ENCODE measurements at regions not wholly inside any gene's neighbourhood (a gene's known extent, or its start where the extent isn't known, plus 50 kb on each side); places are given as distances from the start of the nearest gene placed in this dataset.

GRCh38 chr14:103273145-103273744, 60.8 kb upstream of the EIF5 start:
- no peaks in the 10 kb centered on the region for H3K36me3 ChIP-seq (ENCODE audit: control insufficient read depth, insufficient read depth, low read length)

DNA sequence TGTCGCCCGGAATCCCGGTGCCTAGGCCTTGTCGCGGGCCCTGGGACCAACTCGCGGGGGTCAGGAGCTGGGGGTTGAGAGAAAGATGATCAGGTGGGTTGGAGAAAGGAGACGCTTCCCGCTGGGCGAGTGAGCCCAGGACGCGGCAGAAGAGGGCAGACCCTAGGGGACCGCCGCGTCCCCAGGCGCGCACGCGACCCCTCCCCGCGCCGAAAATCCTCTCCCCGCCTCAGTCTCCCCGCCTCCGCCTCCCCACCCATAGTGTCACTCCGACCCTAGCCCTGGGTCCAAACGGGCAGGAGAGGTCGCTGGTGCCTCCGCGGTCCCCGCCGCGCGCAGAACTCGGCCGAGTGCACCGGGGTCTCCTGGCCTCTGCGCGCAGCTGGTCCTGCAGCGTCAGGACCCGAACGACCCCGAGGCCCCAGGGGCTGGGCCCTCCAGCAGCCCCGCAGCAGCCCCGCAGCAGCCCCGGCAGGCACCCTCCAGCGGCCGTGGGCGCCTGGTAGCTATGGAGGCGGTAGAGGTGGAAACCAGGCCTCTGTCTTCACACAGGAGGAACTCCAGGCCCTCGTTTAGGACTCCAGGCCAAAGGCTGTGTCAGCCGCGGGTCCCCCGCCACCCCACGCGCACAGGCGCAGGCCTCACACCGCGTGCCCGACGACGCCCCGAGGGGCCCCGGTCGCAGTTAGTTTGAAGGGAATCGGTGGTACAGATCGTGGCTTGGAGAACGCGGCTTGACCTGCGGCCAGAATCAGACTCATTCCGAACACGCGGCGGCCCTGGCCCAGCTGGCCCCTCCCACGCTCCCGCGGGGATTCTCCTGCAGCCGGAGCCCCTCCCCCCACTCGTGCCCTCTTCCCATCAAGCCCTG, 60.1 kb upstream of the EIF5 start:
- FAIRE-seq (no peak), DNase-seq (ENCODE audit: low read depth) (no peak)
- H3K27me3 ChIP-seq (ENCODE audit: control insufficient read depth, insufficient read depth, low read length), result peaks cover 19% of the 10 kb centered on the region
- TF ChIP-seq CTCF (IDR thresholded peaks at IDR 0.05; ENCODE audit: insufficient read depth, low read length, severe bottlenecking), result no peak
- no peaks in the 10 kb centered on the region for H3K36me3 ChIP-seq (ENCODE audit: control insufficient read depth, insufficient read depth, low read length)
- no peak overlapping the region for H3K4me3 ChIP-seq (ENCODE audit: low read depth, low read length)

More at GRCh38 chr14:103273145-103273744, 60.8 kb upstream of the EIF5 start:
- no peak for TF ChIP-seq CTCF (IDR thresholded peaks at IDR 0.05; ENCODE audit: insufficient read depth, low read length, severe bottlenecking)
- H3K27me3 ChIP-seq (ENCODE audit: control insufficient read depth, insufficient read depth, low read length), result peaks cover 19% of the 10 kb centered on the region
- DNase-seq (ENCODE audit: low read depth), result no peak
- H3K4me3 ChIP-seq (ENCODE audit: low read depth, low read length), result peak overlapping the region; percentile 18
- no peak for FAIRE-seq

DNA sequence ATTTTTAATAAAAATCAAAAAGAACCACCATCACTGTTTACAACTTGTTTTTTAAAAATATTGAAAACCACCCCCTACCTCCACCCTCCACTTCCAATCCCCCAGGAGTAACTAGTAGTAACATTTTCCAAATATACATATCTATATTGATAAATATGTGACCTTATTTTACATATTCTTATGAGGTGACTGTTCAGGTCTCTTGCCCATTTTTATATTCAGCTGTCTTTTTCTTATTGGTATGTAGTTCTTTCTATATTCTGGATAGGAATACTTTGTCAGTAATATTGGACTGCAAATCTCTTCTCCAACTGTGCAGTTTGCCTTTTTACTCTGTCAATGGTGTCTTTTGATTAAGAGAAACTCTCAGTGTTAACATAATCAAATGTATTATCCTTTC, 59.0 kb upstream of the EIF5 start:
- Histone ChIP-seq H3K4me3 (ENCODE audit: low read depth, low read length) (no peak overlapping the region), H3K36me3 (ENCODE audit: control insufficient read depth, insufficient read depth, low read length) (no peaks in the 10 kb centered on the region), H3K27me3 (ENCODE audit: control insufficient read depth, insufficient read depth, low read length) (peaks cover 24% of the 10 kb centered on the region)
- no peak for TF ChIP-seq CTCF (IDR thresholded peaks at IDR 0.05; ENCODE audit: insufficient read depth, low read length, severe bottlenecking)
- no peak for DNase-seq (ENCODE audit: low read depth)
- no peak for FAIRE-seq

- TF ChIP-seq CTCF (IDR thresholded peaks at IDR 0.05; ENCODE audit: insufficient read depth, low read length, severe bottlenecking), result no peak
- DNase-seq (ENCODE audit: low read depth) (no peak), FAIRE-seq (no peak)
- Histone ChIP-seq H3K27me3 (ENCODE audit: control insufficient read depth, insufficient read depth, low read length) (peaks cover 24% of the 10 kb centered on the region), H3K36me3 (ENCODE audit: control insufficient read depth, insufficient read depth, low read length) (no peaks in the 10 kb centered on the region), H3K4me3 (ENCODE audit: low read depth, low read length) (no peak overlapping the region)
These were observed 56.1 kb upstream of the EIF5 start for GRCh38 chr14:103277931-103278330.

DNA sequence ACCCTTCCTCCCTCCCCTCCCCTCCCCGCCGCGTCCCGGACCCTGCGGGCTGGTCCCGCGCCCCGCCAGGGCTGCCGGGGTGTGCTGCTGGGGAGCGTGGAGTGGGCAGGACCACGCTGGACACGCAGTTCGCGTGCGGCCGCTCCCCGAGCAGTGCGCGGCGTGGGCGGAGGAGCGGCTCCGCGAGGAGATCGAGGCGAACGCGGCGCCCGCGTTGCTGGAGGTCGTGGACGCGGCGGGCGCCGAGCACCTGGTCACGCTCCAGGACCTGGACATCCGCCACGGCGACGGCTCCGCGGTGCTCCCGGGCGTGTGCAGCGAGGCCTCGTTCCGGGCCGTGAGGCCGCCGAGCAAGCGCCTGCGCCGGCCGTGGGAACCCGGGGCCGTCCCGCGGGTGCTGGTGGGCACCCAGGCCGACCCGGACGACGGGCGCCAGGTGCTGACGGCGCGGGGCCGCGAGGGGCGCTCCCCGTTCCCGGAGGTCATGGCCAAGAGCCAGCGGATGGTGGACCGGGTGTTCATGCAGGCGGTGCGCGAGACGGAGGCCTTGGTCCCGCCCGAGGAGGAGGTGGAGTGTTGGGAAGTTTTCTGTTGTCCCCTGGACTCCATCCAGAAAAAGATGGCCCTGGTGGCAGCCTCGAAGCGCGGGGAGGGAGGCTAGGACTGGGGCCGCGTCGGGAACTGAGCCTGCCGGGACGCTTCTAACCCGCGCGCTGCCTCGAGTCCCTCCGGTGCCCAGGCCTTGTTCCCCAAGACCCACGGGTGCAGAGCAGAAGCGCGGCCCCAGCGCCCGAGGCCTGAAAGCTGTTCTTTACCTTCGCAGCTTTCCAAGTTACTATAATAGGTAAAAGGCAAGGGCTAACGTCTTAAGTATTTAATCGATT, 54.7 kb upstream of the EIF5 start:
- no peak overlapping the region for H3K4me3 ChIP-seq (ENCODE audit: low read depth, low read length)
- H3K36me3 ChIP-seq (ENCODE audit: control insufficient read depth, insufficient read depth, low read length), result no peaks in the 10 kb centered on the region
- no peak for TF ChIP-seq CTCF (IDR thresholded peaks at IDR 0.05; ENCODE audit: insufficient read depth, low read length, severe bottlenecking)
- no peak for DNase-seq (ENCODE audit: low read depth)
- peaks cover 13% of the 10 kb centered on the region for H3K27me3 ChIP-seq (ENCODE audit: control insufficient read depth, insufficient read depth, low read length)
- FAIRE-seq, result no peak
